CD8-positive, alpha-beta memory T cell (primary cell): ENCODE measurements at regions not wholly inside any gene's neighbourhood (a gene's known extent, or its start where the extent isn't known, plus 50 kb on each side); places are given as distances from the start of the nearest gene placed in this dataset.

Experiments used
- CTCF ChIA-PET: fragments of 350-600 bp; sonication (Branson Sonifier 250); formaldehyde crosslinking; loops from one replicate; lab custom pipeline; 2021; ENCODE audit warnings: antibody characterized with exemption; lab: Charles Lee
- POLR2A ChIA-PET: fragments of 350-600 bp; sonication (Branson Sonifier 250); formaldehyde crosslinking; loops from one replicate; lab custom pipeline; 2021; ENCODE audit warnings: antibody characterized with exemption; lab: Charles Lee
- DNase-seq, 5 donors: peaks; one replicate each; pipeline versions ENCODE4 v3.0.0 to v3.0.0-alpha.2; 2020 to 2022; ENCODE audit warnings: mixed read lengths in 1 of 5
- H3K27ac ChIP-seq: one replicate; pipeline ENCODE4 v1.7.0; 2013; ENCODE audit warnings: low read depth, mild to moderate bottlenecking, low read length, moderate library complexity
- H3K27me3 ChIP-seq: 2 replicates; pipeline ENCODE4 v1.7.0; 2013; ENCODE audit warnings: low read length, mild to moderate bottlenecking; ENCODE audit not compliant: insufficient read depth, poor library complexity, severe bottlenecking
- H3K36me3 ChIP-seq: 2 replicates; pipeline ENCODE4 v1.7.0; 2013; ENCODE audit warnings: mild to moderate bottlenecking, low read length, moderate library complexity; ENCODE audit not compliant: insufficient read depth
- H3K4me1 ChIP-seq: 2 replicates; pipeline ENCODE4 v1.7.0; 2013; ENCODE audit warnings: mild to moderate bottlenecking, low read length, moderate library complexity; ENCODE audit not compliant: insufficient read depth
- H3K4me3 ChIP-seq: 2 replicates; pipeline ENCODE4 v1.7.0; 2013; ENCODE audit warnings: mild to moderate bottlenecking, low read length
- H3K9me3 ChIP-seq: 2 replicates; pipeline ENCODE4 v1.7.0; 2013; ENCODE audit warnings: mild to moderate bottlenecking, low read length
- H3K27ac Mint-ChIP-seq, 8 donors: one replicate each; pipeline ENCODE4 v1.8.0; 2020 to 2021; ENCODE audit warnings: mixed read lengths in 8 of 8, mild to moderate bottlenecking in 6 of 8, inconsistent platforms in 3 of 8, moderate library complexity in 3 of 8
- H3K27me3 Mint-ChIP-seq, 2 donors: one replicate each; pipeline ENCODE4 v1.8.0; 2020 to 2021; ENCODE audit warnings: mixed read lengths in 2 of 2, mild to moderate bottlenecking in 1 of 2, moderate library complexity in 1 of 2
- H3K36me3 Mint-ChIP-seq, 3 donors: one replicate each; pipeline ENCODE4 v1.8.0; 2020 to 2021; ENCODE audit warnings: mixed read lengths in 3 of 3, inconsistent platforms in 1 of 3, mild to moderate bottlenecking in 1 of 3
- H3K4me1 Mint-ChIP-seq, 3 donors: one replicate each; pipeline ENCODE4 v1.8.0; 2020 to 2021; ENCODE audit warnings: mixed read lengths in 3 of 3, inconsistent platforms in 1 of 3, mild to moderate bottlenecking in 1 of 3
- H3K4me3 Mint-ChIP-seq, 7 donors: one replicate each; pipeline ENCODE4 v1.8.0; 2020 to 2021; ENCODE audit warnings: mixed read lengths in 7 of 7, mild to moderate bottlenecking in 6 of 7, moderate library complexity in 4 of 7, inconsistent platforms in 2 of 7
- H3K9me3 Mint-ChIP-seq, 5 donors: one replicate each; pipeline ENCODE4 v1.8.0; 2020 to 2022; ENCODE audit warnings: mixed read lengths in 5 of 5, mild to moderate bottlenecking in 3 of 5, moderate library complexity in 2 of 5, inconsistent platforms in 1 of 5

DNA sequence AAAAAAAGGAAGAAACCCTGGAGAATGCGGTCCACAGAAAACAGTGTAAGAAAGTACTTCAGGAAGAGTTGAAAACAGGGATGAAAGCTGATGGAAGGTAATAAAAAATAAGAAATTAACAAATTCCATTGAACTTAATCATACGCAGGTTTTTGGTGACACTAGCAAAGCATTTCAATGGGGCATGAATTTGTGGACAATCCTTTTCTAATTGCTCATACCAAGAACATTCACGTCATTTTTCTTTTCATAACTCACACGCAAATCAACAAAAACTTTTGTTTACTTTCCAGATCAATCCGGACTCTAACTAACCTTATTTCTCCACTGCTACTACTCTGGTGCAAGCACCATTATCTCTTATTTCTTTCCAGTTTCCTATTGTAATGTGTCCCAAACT lies 1195.0 kb downstream of the SLITRK5 start:
- CTCF ChIA-PET, result no interaction called here
- Mint-ChIP-seq H3K27me3 (no peaks in the 10 kb centered on the region), H3K9me3 (peaks cover 3 to 28% (median 6%) of the 10 kb centered on the region in 5 donors), H3K4me3 (no peak overlapping the region), H3K27ac (no peak overlapping the region), H3K36me3 (peaks cover 0 to 3% (median 0%) of the 10 kb centered on the region in 3 donors), H3K4me1 (peaks cover 0 to 20% (median 4%) of the 10 kb centered on the region in 3 donors)
- H3K27me3 ChIP-seq, result no peaks in the 10 kb centered on the region
- no peak overlapping the region for H3K4me3 ChIP-seq
- no peak overlapping the region for H3K27ac ChIP-seq
- POLR2A ChIA-PET, result no interaction called here
- H3K36me3 ChIP-seq, result no peaks in the 10 kb centered on the region
- H3K9me3 ChIP-seq, result no peaks in the 10 kb centered on the region
- no peak for DNase-seq
- no peaks in the 10 kb centered on the region for H3K4me1 ChIP-seq

DNA sequence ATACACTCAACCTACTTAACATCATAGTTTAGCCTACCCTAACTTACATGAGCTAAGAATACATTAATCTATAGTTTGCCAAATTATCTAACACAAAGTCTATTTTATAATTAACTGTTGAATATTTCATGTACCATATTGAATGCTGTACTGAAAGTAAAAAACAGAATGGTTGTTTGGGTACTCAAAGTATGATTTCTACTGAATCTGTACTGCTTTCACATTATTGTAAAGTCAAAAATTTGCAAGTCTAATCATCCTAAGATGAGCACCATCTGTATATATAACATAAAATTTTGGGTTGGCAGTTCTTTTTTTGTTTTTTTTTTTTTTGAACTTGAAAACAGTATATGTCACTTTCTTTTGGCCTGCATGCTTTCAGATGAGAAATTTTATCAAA lies 1212.6 kb downstream of the SLITRK5 start:
- no peaks in the 10 kb centered on the region for H3K4me1 Mint-ChIP-seq
- Histone ChIP-seq H3K36me3 (no peaks in the 10 kb centered on the region), H3K9me3 (no peaks in the 10 kb centered on the region), H3K27me3 (no peaks in the 10 kb centered on the region), H3K4me1 (no peaks in the 10 kb centered on the region), H3K27ac (no peak overlapping the region), H3K4me3 (no peak overlapping the region)
- no peak for DNase-seq
- no peak overlapping the region for H3K27ac Mint-ChIP-seq
- H3K4me3 Mint-ChIP-seq, result no peak overlapping the region
- CTCF ChIA-PET, result no interaction called here
- peaks cover 5 to 14% (median 10%) of the 10 kb centered on the region in 5 donors for H3K9me3 Mint-ChIP-seq
- no peaks in the 10 kb centered on the region for H3K27me3 Mint-ChIP-seq
- POLR2A ChIA-PET, result no interaction called here
- peaks cover 0 to 6% (median 0%) of the 10 kb centered on the region in 3 donors for H3K36me3 Mint-ChIP-seq

DNA sequence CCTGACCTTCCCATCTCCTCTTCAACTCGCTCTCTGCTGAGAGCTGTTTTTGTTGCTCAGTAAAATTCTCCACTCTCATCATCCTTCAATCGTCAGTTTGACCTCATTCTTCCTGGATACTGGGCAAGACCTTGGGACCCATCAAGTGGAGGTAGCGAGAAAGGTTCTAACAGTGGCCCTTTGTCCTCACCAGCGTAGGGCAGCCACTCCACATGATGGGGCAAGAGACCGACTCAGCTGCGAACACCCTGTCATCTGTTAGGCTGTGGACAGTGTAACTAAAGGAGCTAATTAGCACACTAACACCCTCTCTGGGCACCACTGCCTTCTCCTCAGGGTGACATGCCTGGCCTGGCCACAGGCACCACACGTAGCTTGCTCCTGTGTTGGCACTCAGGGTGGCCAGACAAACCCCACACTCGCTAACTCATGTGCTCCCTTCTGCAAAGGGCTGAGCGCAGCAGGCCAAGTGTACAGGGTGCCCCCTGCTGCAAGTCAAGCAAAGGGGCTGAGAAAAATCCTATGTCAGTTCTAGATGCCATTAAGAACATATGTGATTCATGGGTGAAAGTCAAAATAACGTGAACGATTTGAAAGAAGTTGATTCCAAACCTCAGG lies 1216.0 kb downstream of the SLITRK5 start:
- CTCF ChIA-PET, result no interaction called here
- Histone ChIP-seq H3K27me3 (no peaks in the 10 kb centered on the region), H3K4me1 (no peaks in the 10 kb centered on the region), H3K36me3 (no peaks in the 10 kb centered on the region), H3K9me3 (no peaks in the 10 kb centered on the region), H3K27ac (no peak overlapping the region), H3K4me3 (no peak overlapping the region)
- Mint-ChIP-seq H3K27ac (no peak overlapping the region), H3K36me3 (no peaks in the 10 kb centered on the region), H3K27me3 (no peaks in the 10 kb centered on the region), H3K4me1 (no peaks in the 10 kb centered on the region), H3K9me3 (peaks cover 0 to 15% (median 5%) of the 10 kb centered on the region in 5 donors), H3K4me3 (no peak overlapping the region)
- POLR2A ChIA-PET, result no interaction called here
- DNase-seq, result no peak

DNA sequence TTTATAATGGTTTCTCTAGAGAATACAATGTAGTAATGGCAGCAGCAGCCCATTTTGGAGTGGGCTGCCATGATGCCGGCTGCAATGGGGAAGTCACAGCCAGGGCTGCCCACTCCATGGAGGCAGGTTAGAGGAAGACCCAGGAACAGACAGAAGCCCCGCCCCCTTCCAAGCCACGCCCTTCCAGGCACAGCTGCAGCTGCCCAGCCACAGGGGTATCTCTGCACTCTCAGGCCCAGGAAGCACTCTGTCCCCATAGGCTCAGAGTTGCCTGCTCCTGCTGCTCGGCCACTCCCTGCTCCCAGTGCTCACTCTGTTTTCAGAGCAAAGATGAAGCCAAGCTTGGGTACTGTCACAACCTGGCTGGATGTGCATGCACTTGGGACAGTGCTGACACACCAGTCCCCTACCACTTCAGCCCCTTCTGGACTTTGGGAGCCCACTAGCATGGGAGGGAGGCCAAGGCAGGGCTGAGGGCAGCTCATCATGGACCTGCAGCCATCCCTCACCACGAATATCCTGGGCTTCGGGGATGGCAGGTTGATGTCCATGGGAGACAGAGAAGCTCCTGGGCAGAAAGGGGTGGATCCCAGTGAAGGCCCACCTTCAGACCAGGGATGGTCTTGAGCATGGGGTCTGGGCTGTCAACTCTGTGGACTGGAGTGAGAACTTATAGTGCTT lies 1224.2 kb downstream of the SLITRK5 start:
- H3K27ac Mint-ChIP-seq, result no peak overlapping the region
- CTCF ChIA-PET, result no interaction called here
- Histone ChIP-seq H3K4me3 (no peak overlapping the region), H3K9me3 (no peaks in the 10 kb centered on the region), H3K27ac (no peak overlapping the region), H3K4me1 (no peaks in the 10 kb centered on the region), H3K36me3 (no peaks in the 10 kb centered on the region), H3K27me3 (no peaks in the 10 kb centered on the region)
- DNase-seq, result no peak
- H3K27me3 Mint-ChIP-seq, result no peaks in the 10 kb centered on the region
- peaks cover 0 to 23% (median 4%) of the 10 kb centered on the region in 5 donors for H3K9me3 Mint-ChIP-seq
- POLR2A ChIA-PET, result no interaction called here
- H3K4me1 Mint-ChIP-seq, result no peaks in the 10 kb centered on the region
- no peaks in the 10 kb centered on the region for H3K36me3 Mint-ChIP-seq
- no peak overlapping the region for H3K4me3 Mint-ChIP-seq

DNA sequence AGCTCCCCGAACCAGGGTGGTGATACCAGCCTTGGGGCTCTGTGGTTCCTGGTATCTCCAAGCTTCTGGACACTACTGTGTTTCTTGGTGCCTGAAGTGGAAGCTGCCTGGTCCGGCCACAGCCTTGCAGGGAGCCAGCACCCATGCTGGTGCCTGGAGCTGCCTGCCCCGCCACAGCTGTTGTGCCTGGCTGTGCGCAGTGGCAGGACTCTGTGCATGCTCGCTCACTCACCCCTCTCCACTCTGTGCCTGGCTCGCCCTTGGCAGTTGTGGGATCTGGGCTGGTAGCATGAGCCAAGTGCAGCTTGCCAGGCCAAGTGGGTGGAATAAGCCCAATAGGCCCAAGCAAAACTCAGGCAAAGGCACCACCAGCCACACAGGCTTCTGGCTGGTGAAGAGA lies 1225.3 kb downstream of the SLITRK5 start:
- H3K27me3 ChIP-seq, result no peaks in the 10 kb centered on the region
- no peaks in the 10 kb centered on the region for H3K36me3 Mint-ChIP-seq
- peaks cover 0 to 21% (median 4%) of the 10 kb centered on the region in 5 donors for H3K9me3 Mint-ChIP-seq
- no peak overlapping the region for H3K27ac ChIP-seq
- H3K27me3 Mint-ChIP-seq, result no peaks in the 10 kb centered on the region
- no peak overlapping the region for H3K27ac Mint-ChIP-seq
- H3K36me3 ChIP-seq, result no peaks in the 10 kb centered on the region
- no peak overlapping the region for H3K4me3 Mint-ChIP-seq
- H3K4me1 Mint-ChIP-seq, result no peaks in the 10 kb centered on the region
- DNase-seq, result no peak
- ChIA-PET POLR2A (no interaction called here), CTCF (no interaction called here)
- H3K9me3 ChIP-seq, result no peaks in the 10 kb centered on the region
- H3K4me3 ChIP-seq, result no peak overlapping the region
- H3K4me1 ChIP-seq, result no peaks in the 10 kb centered on the region

DNA sequence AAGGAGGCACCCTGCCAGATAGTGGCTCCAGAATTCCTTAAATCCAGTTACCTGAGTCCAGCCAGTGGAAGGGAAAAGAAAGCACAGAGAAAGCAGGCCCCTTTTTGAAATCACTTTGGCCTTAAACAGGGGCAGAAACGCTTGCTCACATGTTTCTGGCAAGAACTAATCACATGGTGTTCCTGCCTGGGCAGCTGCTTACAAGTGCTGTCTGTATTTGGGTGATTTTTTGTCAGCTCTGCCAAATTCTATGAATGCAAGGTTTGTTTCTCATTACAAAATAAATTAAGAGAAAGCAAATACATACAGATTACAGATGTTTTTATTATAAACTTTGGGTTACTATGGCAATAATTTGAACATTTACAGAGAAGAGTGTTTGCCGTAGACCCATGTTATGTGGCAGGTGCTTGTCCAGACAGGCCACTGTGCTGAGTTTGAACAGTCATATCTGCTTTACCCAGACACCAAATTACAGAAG lies 1237.8 kb downstream of the SLITRK5 start:
- H3K27ac ChIP-seq, result no peak overlapping the region
- no peaks in the 10 kb centered on the region for H3K9me3 ChIP-seq
- H3K4me1 ChIP-seq, result no peaks in the 10 kb centered on the region
- CTCF ChIA-PET, result no interaction called here
- H3K27me3 ChIP-seq, result no peaks in the 10 kb centered on the region
- Mint-ChIP-seq H3K9me3 (peaks cover 5 to 16% (median 10%) of the 10 kb centered on the region in 5 donors), H3K27me3 (no peaks in the 10 kb centered on the region), H3K4me3 (no peak overlapping the region), H3K4me1 (no peaks in the 10 kb centered on the region), H3K36me3 (peaks cover 0 to 3% (median 2%) of the 10 kb centered on the region in 3 donors), H3K27ac (no peak overlapping the region)
- H3K4me3 ChIP-seq, result no peak overlapping the region
- POLR2A ChIA-PET, result no interaction called here
- no peaks in the 10 kb centered on the region for H3K36me3 ChIP-seq
- DNase-seq, result no peak

DNA sequence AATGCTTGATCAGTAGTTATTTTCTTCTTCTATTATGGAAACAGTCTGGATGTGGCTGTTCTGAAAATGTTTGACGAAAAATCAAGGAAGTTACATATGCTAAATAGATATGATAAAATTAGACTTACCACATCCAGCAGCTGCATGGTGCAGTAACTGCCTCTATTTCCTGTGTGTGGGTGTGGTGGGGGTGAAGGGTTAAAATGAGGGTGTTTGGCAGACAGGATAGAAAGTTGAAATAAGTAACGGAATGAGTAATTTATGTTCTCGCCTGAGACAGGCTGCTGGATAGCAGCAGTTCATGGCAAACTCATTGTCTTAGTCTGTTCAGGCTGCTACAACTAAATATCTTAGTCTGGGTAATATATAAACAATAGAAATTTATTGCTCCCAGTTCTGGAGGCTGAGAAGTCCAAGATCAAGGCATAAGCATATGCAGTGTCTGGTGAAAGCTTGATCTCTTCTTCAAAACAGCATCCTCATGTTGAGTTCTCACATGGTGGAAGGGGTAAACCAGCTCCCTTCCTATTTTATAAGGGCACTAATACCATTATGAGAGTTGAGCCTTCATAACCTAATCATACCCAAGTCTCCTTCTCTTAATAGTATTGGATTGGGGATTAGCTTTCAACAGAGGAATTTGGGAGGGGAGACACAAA lies 1248.9 kb downstream of the SLITRK5 start:
- Mint-ChIP-seq H3K36me3 (no peaks in the 10 kb centered on the region), H3K4me3 (peak overlapping the region in 3 of 7 donors; percentile 15 to 74 (median 27)), H3K27me3 (no peaks in the 10 kb centered on the region), H3K27ac (peak overlapping the region in 3 of 8 donors; percentile 4 to 62 (median 18)), H3K4me1 (peaks cover 6 to 18% (median 11%) of the 10 kb centered on the region in 3 donors), H3K9me3 (peaks cover 0 to 18% (median 4%) of the 10 kb centered on the region in 5 donors)
- Histone ChIP-seq H3K4me3 (no peak overlapping the region), H3K27ac (no peak overlapping the region), H3K36me3 (no peaks in the 10 kb centered on the region), H3K4me1 (peaks cover 10% of the 10 kb centered on the region), H3K9me3 (no peaks in the 10 kb centered on the region), H3K27me3 (no peaks in the 10 kb centered on the region)
- POLR2A ChIA-PET, result no interaction called here
- CTCF ChIA-PET, result no interaction called here
- peak in 2 of 5 donors; percentile 2 to 6 for DNase-seq

DNA sequence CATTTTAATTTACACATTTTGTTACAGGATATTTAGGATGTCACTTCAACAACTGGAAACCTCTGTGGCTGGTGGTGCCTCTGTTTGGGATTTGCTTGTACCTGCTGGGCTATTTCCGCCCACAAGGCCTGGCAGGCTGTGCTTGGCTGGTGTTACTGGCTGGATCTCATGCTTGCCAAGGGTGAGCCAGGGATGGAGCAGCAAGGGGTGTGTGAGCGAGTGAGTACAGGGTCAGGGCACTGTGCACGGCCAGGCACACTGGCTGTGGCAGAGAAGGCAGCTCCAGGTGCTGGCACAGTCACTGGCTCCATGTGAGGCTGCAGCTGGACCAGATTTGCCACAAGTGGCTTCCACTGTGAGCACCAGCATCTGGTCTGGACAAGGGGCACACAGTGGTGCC lies 1254.8 kb downstream of the SLITRK5 start:
- H3K27me3 Mint-ChIP-seq, result no peaks in the 10 kb centered on the region
- peaks cover 0 to 4% (median 0%) of the 10 kb centered on the region in 3 donors for H3K4me1 Mint-ChIP-seq
- H3K27me3 ChIP-seq, result no peaks in the 10 kb centered on the region
- peaks cover 0 to 4% (median 3%) of the 10 kb centered on the region in 5 donors for H3K9me3 Mint-ChIP-seq
- CTCF ChIA-PET, result no interaction called here
- H3K36me3 ChIP-seq, result no peaks in the 10 kb centered on the region
- no peaks in the 10 kb centered on the region for H3K9me3 ChIP-seq
- no peak overlapping the region for H3K27ac Mint-ChIP-seq
- H3K27ac ChIP-seq, result no peak overlapping the region
- no peaks in the 10 kb centered on the region for H3K4me1 ChIP-seq
- POLR2A ChIA-PET, result no interaction called here
- H3K4me3 ChIP-seq, result no peak overlapping the region
- no peak for DNase-seq
- no peak overlapping the region for H3K4me3 Mint-ChIP-seq
- no peaks in the 10 kb centered on the region for H3K36me3 Mint-ChIP-seq
